SJCRH30 (cell line): ENCODE measurements at regions not wholly inside any gene's neighbourhood (a gene's known extent, or its start where the extent isn't known, plus 50 kb on each side); places are given as distances from the start of the nearest gene placed in this dataset.

Experiments
- DNase-seq, 2 experiments: peaks; one replicate each; pipeline ENCODE4 v3.0.0-alpha.2; 2015 to 2020
- H3K27ac ChIP-seq: fragments of 250-450 bp; sonication (Bioruptor Pico); 2 replicates; pipeline ENCODE4 v1.5.1; 2020; ENCODE audit warnings: mild to moderate bottlenecking, moderate library complexity
- H3K27me3 ChIP-seq: fragments of 250-450 bp; sonication (Bioruptor Pico); 2 replicates; pipeline ENCODE4 v1.5.1; 2020; ENCODE audit warnings: mild to moderate bottlenecking, moderate library complexity
- H3K36me3 ChIP-seq: fragments of 250-450 bp; sonication (Bioruptor Pico); 2 replicates; pipeline ENCODE4 v1.5.1; 2020; ENCODE audit warnings: mild to moderate bottlenecking, moderate library complexity
- H3K4me1 ChIP-seq: fragments of 250-450 bp; sonication (Bioruptor Pico); 2 replicates; pipeline ENCODE4 v1.5.1; 2020; ENCODE audit warnings: mild to moderate bottlenecking, moderate library complexity
- H3K4me3 ChIP-seq: fragments of 250-450 bp; sonication (Bioruptor Pico); 2 replicates; pipeline ENCODE4 v1.5.1; 2020; ENCODE audit warnings: mild to moderate bottlenecking, moderate library complexity
- H3K9me3 ChIP-seq: fragments of 250-450 bp; sonication (Bioruptor Pico); replicated peaks from 2 replicates; pipeline ENCODE4 v1.5.1; 2020; ENCODE audit warnings: mild to moderate bottlenecking, moderate library complexity

DNA sequence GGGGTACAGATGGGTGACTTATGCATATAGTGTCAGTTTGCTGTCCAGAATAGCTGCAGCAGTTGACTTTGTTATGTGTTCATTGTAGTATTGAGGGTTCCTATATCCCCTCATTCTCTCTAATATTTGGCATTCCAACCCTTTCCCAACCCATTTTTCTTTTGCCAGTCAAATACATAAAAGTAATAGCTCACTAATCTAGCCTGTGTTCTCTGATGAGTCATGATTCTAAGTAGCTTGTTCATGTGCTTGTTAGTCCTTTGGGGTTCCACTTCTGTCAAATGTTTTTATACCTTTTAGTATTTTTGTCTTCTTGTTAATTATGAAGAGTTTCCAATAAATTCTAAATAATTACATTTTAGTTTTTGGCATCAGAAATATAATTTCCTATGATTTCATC, 99.2 kb upstream of the MROH9 start:
- Histone ChIP-seq H3K4me3 (no peak overlapping the region), H3K9me3 (no peaks in the 10 kb centered on the region), H3K4me1 (no peaks in the 10 kb centered on the region), H3K27me3 (no peaks in the 10 kb centered on the region), H3K36me3 (no peaks in the 10 kb centered on the region), H3K27ac (no peak overlapping the region)
- DNase-seq, result no peak

DNA sequence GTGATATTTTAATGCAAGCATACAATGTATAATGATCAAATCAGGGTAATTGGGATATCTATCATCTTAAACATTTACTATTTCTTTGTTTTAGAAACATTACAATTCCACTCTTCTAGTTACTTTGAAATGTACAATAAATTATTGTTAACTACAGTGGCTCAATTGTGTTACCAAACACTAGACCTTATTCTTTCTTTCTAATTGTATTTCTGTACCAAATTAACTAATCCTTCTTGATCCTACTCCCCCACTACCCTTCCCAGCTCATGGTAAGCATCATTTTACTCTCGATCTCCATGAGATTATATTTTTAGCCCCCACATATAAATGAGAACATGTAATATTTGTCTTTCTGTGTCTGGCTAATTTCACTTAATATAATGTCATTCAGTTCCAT, 95.0 kb upstream of the MROH9 start:
- Histone ChIP-seq H3K36me3 (no peaks in the 10 kb centered on the region), H3K4me1 (no peaks in the 10 kb centered on the region), H3K9me3 (no peaks in the 10 kb centered on the region), H3K27me3 (no peaks in the 10 kb centered on the region), H3K27ac (no peak overlapping the region), H3K4me3 (no peak overlapping the region)
- DNase-seq, result no peak

DNA sequence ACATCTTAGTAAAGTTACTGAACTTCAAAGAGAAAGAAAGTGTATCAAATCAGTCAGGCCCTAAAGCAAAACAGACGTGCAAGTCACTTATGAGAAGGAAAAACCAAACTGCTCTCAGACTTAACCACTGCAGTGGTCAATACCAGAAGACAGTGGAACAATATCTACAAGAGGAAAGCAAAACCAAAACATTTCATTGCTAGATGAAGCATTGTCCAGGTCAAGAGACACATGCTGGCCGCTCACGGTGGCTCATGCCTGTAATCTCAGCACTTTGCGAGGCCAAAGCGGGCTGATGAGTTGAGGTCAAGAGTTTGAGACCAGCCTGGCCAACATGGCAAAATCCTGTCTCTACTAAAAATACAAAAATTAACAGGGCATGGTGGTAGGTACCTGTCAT, 82.0 kb upstream of the MROH9 start:
- Histone ChIP-seq H3K27ac (no peak overlapping the region), H3K9me3 (no peaks in the 10 kb centered on the region), H3K27me3 (no peaks in the 10 kb centered on the region), H3K4me1 (no peaks in the 10 kb centered on the region), H3K4me3 (no peak overlapping the region), H3K36me3 (no peaks in the 10 kb centered on the region)
- no peak for DNase-seq

DNA sequence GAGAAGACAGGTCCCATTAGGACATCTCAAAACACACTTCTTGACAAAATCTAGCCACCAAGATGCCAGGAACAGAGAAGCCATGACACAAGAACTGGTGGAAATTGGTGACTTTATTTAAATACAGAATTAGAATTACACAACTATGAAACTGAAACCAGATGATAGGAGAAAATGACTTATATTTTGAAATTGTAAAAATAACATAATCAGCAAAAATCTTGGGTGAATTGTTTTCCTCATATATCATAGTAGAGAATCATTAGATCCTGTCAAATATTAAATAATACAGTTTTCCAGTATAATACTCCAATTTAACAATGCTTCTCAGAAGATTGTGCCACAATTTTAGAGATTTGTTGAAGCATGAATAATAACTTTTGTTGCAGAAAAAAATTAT, 81.5 kb upstream of the MROH9 start:
- Histone ChIP-seq H3K4me1 (no peaks in the 10 kb centered on the region), H3K36me3 (no peaks in the 10 kb centered on the region), H3K4me3 (no peak overlapping the region), H3K9me3 (no peaks in the 10 kb centered on the region), H3K27ac (no peak overlapping the region), H3K27me3 (no peaks in the 10 kb centered on the region)
- DNase-seq, result no peak

DNA sequence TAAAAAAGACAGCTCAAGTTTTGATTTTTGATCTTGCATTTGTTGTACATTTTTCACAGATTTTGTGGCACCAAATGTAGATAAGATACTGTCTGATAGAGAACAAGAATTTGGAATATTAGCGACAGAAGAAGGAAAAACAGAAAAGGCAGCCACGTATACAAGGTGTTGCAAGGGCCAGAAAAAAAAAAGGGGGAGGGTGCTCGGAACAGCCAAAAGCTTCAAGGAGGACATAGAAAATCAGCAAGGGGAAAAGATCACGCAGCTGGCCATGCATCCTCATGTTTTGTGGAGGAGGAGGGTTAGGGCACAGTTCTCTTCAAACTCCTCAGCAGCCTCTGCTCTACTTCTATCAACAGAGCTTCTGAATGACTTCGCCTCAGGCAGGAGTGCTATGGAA, 80.7 kb upstream of the MROH9 start:
- H3K4me1 ChIP-seq, result no peaks in the 10 kb centered on the region
- H3K9me3 ChIP-seq, result no peaks in the 10 kb centered on the region
- H3K4me3 ChIP-seq, result no peak overlapping the region
- H3K36me3 ChIP-seq, result no peaks in the 10 kb centered on the region
- H3K27me3 ChIP-seq, result no peaks in the 10 kb centered on the region
- H3K27ac ChIP-seq, result no peak overlapping the region
- DNase-seq, result no peak

DNA sequence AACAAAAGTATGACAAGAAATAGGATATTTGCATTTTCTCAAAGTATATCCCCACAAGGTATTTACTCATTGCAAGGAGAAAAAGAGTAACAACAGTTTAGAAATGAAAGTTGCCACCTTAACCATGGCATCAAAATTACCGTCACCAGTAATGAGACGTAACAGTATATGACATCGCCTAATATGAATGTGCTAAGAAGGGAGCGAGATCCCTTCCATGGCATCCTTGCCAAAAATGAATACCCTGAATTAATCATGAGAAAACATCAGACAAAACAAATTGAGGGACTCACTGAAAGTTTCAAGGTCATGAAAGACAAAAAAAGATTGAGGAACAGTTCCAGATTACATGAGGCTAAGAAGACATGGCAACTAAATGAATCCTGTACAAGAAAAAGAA, 78.9 kb upstream of the MROH9 start:
- no peaks in the 10 kb centered on the region for H3K4me1 ChIP-seq
- H3K4me3 ChIP-seq, result no peak overlapping the region
- H3K9me3 ChIP-seq, result no peaks in the 10 kb centered on the region
- H3K27ac ChIP-seq, result no peak overlapping the region
- H3K36me3 ChIP-seq, result no peaks in the 10 kb centered on the region
- no peak for DNase-seq
- no peaks in the 10 kb centered on the region for H3K27me3 ChIP-seq

DNA sequence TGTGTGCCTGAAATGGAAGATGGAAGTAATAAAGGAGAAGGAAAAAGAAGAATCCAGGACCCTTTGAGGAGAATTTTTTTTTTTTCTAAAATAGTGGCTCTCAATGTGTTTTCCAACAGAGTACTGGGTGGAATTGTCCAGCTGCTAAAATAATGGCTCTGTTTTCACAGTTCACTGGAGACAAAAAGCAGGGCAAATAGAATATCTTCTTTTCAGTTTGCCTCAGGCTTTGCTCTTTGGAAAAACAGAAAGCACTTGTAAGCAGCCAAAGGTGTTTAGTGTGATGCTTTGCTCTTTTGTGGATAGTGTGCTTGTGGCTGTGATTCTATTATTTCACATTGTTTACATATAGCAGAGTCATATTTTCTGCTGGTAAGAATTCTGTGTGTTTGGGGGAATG, 77.4 kb upstream of the MROH9 start:
- DNase-seq, result no peak
- no peaks in the 10 kb centered on the region for H3K9me3 ChIP-seq
- H3K4me1 ChIP-seq, result no peaks in the 10 kb centered on the region
- H3K27me3 ChIP-seq, result no peaks in the 10 kb centered on the region
- no peaks in the 10 kb centered on the region for H3K36me3 ChIP-seq
- no peak overlapping the region for H3K4me3 ChIP-seq
- no peak overlapping the region for H3K27ac ChIP-seq

DNA sequence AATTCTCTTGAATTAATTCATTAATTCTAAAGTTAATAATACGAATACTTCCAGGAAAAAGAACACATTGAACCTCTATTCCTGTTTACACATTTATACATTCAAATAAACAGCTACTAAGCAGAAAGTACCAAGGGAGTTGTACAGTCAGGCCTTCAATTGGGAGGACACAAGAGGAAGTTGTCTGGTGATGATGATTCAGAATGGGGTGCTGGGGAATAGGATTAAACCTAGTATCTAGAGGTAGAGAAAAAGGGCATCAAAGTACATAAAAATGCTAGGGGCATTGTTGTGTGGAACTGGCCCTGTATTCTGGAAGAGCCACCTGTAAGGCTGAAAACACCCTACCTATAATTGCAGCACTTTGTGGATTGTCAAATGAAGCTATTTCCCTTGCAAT, 71.7 kb upstream of the MROH9 start:
- H3K9me3 ChIP-seq, result no peaks in the 10 kb centered on the region

DNA sequence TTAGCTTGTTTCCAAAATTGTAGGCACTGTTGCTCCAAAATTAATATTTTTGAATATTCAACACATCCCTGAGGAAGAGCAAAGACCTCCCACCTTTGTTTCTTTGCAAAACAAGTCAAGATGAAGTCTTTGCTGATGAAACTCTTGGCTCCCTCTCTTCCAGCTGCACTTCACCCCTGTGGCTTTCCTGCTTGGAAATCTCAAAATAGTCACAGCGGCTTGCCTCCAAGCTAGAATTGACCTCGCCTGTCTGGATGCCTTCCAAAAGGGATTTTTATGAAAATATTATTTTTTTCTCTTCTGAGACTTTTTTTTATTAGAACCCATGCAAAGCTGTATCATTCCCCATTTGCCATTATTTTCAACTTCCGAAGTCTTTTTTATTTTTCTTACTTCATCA, 71.1 kb upstream of the MROH9 start:
- no peaks in the 10 kb centered on the region for H3K36me3 ChIP-seq

More for the DNA sequence above, 71.7 kb upstream of the MROH9 start:
- Histone ChIP-seq H3K27ac (no peak overlapping the region), H3K4me3 (no peak overlapping the region), H3K4me1 (no peaks in the 10 kb centered on the region), H3K27me3 (no peaks in the 10 kb centered on the region), H3K36me3 (no peaks in the 10 kb centered on the region)
- DNase-seq, result no peak

DNA sequence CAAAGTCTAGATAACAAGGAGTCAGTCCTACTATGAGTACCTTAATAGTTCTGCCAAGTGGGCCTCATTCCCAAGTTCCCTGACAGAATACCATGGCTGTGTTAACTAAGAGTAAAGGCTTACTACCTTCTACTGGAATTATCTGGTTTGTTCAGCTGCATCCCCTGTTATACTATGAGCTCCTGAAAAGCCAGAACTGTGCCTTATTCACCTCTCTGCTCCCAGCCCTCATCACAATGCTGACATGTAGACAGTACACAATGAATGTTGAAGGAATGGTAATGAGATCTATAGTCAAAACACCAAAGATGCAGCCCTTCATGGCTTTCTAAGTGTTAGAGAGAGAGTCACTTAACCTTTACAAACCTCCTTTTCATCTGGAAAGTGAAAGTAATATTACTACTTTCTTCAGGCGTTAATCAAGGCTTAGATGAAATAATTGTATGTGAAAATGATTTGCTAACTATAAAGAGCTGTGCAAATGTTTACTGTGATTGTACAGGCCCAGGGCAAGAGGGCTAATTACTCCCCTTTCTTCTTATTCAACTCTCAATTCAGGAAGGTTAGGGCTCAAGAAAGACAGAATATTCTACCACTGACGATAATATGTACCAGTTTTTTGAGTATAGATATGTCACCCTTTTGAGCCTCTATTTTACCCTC, 70.3 kb upstream of the MROH9 start:
- Histone ChIP-seq H3K9me3 (no peaks in the 10 kb centered on the region), H3K4me3 (no peak overlapping the region), H3K4me1 (no peaks in the 10 kb centered on the region), H3K27ac (no peak overlapping the region), H3K36me3 (no peaks in the 10 kb centered on the region), H3K27me3 (no peaks in the 10 kb centered on the region)
- DNase-seq, result no peak

More for the DNA sequence above, 71.1 kb upstream of the MROH9 start:
- Histone ChIP-seq H3K4me1 (no peaks in the 10 kb centered on the region), H3K27me3 (no peaks in the 10 kb centered on the region), H3K27ac (no peak overlapping the region), H3K9me3 (no peaks in the 10 kb centered on the region), H3K4me3 (no peak overlapping the region)
- DNase-seq, result no peak

DNA sequence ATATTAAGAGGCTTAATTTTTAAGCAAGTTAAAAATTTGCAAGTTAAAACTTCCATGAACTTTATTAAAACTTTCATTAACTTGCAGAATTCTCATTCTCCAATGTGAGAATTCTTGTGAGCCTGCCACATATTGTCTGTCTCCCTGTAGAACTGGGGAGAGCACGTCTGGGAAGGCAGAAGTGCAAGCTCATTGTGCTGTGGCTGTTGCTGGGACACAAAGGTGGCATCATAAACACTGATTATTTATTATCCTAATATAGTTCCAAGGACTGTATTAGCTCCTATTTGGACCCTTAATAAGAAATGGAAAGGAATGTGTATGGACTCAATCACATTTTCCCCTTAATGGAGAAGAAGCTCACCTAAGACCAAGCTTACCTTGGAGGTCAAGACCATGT, 68.7 kb upstream of the MROH9 start:
- DNase-seq, result no peak
- no peaks in the 10 kb centered on the region for H3K27me3 ChIP-seq
- H3K9me3 ChIP-seq, result no peaks in the 10 kb centered on the region
- no peaks in the 10 kb centered on the region for H3K4me1 ChIP-seq
- no peaks in the 10 kb centered on the region for H3K36me3 ChIP-seq
- H3K4me3 ChIP-seq, result no peak overlapping the region
- no peak overlapping the region for H3K27ac ChIP-seq

DNA sequence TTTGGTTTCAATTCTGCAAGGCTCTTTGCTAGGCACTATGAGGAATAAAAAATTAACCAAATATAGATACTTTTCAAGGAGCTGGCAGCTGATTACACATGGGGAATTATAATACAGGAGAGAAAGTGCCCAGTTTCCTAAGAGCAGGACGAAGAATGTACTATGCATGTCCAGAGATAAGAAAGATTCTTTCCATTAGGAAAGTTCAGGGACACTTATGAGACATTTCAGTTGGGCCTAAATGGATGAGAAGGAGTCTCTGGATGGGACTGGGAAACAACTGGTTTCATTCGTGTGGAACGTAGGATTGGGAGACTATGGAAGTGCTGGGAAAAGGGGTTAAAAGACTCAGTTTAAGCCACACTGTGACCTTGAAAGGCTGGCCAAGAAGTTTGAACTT, 63.5 kb upstream of the MROH9 start:
- no peaks in the 10 kb centered on the region for H3K36me3 ChIP-seq
- H3K27ac ChIP-seq, result no peak overlapping the region

DNA sequence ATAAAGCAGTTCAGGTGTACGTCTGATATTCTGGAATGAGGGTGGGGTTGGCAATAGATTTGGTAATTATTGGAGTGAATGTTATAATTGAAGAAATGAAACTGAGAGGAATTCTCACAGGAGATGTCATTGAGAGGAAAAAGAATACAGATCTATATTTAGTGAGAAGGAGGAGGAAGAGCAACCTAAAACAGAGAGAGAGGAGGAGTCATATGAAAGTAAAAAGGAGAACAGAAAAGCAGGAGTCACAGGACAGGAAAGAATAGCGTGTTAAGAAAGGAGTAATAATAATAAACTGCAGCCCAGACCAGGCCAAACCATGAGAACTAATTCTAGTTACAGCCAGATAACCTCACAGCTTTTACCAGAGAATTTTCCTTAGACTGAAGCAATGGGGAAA, 62.7 kb upstream of the MROH9 start:
- Histone ChIP-seq H3K9me3 (no peaks in the 10 kb centered on the region), H3K4me3 (no peak overlapping the region), H3K36me3 (no peaks in the 10 kb centered on the region), H3K4me1 (no peaks in the 10 kb centered on the region), H3K27me3 (no peaks in the 10 kb centered on the region), H3K27ac (no peak overlapping the region)
- no peak for DNase-seq

More for the DNA sequence above, 63.5 kb upstream of the MROH9 start:
- Histone ChIP-seq H3K9me3 (no peaks in the 10 kb centered on the region), H3K4me3 (no peak overlapping the region), H3K4me1 (no peaks in the 10 kb centered on the region), H3K27me3 (no peaks in the 10 kb centered on the region)
- DNase-seq, result no peak

DNA sequence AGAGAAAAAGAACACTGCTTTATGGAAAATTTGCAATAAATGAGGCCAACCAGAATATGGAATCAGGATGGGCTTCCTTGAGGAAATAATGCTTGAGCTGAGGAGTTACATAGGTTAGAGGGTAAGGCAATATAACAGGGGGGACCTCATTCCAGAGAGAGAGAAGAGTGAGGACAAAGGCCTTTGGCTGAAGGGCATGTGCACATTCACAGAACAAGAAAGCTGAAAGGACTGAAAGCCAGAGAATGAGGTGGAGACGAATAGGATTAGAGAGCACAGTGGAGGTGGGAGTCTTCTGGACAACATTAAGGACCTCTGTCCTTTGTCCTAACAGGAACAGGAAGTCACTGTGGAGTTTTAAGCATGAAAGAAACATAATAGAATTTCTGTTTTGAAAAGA, 60.7 kb upstream of the MROH9 start:
- H3K27ac ChIP-seq, result no peak overlapping the region
- H3K36me3 ChIP-seq, result no peaks in the 10 kb centered on the region
- no peak for DNase-seq
- H3K4me3 ChIP-seq, result no peak overlapping the region
- H3K9me3 ChIP-seq, result no peaks in the 10 kb centered on the region
- H3K4me1 ChIP-seq, result no peaks in the 10 kb centered on the region
- no peaks in the 10 kb centered on the region for H3K27me3 ChIP-seq

DNA sequence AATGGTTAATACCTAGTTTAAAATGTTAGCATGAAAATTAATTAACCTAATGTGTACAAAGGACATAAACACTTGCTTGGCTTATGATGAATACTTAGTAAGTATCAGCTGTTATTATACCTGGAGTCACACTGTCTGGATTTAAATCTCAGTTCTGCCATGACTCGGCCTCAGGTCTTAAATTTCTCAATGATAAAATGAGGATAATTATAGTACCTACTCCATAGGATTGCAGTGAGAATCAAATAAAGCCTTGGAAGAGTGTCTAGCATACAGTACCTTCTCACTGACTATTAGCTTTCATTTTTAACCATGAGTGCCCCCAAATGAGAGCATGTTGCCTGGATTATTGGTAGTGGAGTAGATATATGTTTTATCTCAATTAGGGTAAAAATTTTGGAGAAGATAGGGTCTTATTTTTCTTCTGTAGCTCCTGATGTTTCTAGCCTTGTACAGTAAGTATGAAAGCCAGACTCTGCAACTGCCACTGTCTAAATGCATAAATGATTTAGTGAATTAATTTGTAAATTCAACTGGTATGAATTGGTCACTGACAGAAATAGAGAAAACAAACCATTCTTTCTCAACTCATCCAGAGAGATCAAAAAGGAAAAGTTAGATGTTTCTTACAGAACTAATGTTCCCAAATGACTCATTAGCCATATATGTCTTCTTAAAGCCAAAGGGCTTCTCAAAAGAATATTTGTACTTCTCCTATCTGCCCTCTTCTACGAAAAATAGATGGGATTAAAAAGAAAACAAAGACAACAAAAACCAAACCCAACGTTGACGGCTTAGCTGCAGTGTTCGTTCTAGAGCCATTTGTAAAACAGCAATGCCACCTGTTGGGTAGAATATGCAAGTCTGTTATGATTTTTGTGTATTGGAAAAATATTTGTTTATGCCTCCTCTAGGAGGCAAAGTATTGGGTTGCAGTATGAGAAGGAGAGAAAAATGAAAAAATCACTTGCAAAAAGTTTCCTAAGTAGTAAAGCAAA, 53.8 kb upstream of the MROH9 start:
- H3K27ac ChIP-seq, result no peak overlapping the region
- H3K4me3 ChIP-seq, result no peak overlapping the region
- no peaks in the 10 kb centered on the region for H3K9me3 ChIP-seq
- H3K36me3 ChIP-seq, result no peaks in the 10 kb centered on the region
- no peaks in the 10 kb centered on the region for H3K4me1 ChIP-seq
- peak in 1 of 2 experiments; percentile 27 for DNase-seq
- no peaks in the 10 kb centered on the region for H3K27me3 ChIP-seq
